SK-N-SH treated with all-trans-retinoic acid at 6 μM for 48 hours (cell line): ENCODE measurements at regions not wholly inside any gene's neighbourhood (a gene's known extent, or its start where the extent isn't known, plus 50 kb on each side); places are given as distances from the start of the nearest gene placed in this dataset.

ENCODE experiments used
- ATAC-seq: fragments of 200-7000 bp; cut with Tn5 transposase; 3 replicates; pipeline ENCODE4 v1.9.1; 2020; ENCODE audit warnings: mild to moderate bottlenecking, moderate library complexity
- ARNTL ChIP-seq: fragments of 450-650 bp; formaldehyde crosslinking; IDR thresholded peaks from 2 replicates; pipeline ENCODE4 v1.5.0; 2020; ENCODE audit warnings: low read depth, mild to moderate bottlenecking, moderate library complexity, borderline replicate concordance
- BACH2 ChIP-seq: fragments of 250-450 bp; sonication (Bioruptor Pico); IDR thresholded peaks from 2 replicates; pipeline ENCODE4 v1.9.0; 2021; ENCODE audit warnings: mild to moderate bottlenecking, borderline replicate concordance
- CSDC2 ChIP-seq: fragments of 250-450 bp; sonication (Bioruptor Pico); IDR thresholded peaks from 2 replicates; pipeline ENCODE4 v1.5.0; 2020; ENCODE audit warnings: mild to moderate bottlenecking, moderate library complexity
- ESRRG ChIP-seq: fragments of 250-450 bp; sonication (Bioruptor Pico); IDR thresholded peaks from 2 replicates; pipeline ENCODE4 v1.6.1; 2021; ENCODE audit warnings: mild to moderate bottlenecking
- GLIS3 ChIP-seq: fragments of 250-450 bp; sonication (Bioruptor Pico); IDR thresholded peaks from 2 replicates; pipeline ENCODE4 v1.5.0; 2020; ENCODE audit warnings: mild to moderate bottlenecking, moderate library complexity
- OSR1 ChIP-seq: fragments of 250-450 bp; sonication (Bioruptor Pico); IDR thresholded peaks from 2 replicates; pipeline ENCODE4 v1.8.0; 2022; ENCODE audit warnings: moderate library complexity, mild to moderate bottlenecking, inconsistent platforms
- PPARA ChIP-seq: fragments of 250-450 bp; sonication (Bioruptor Pico); IDR thresholded peaks from 2 replicates; pipeline ENCODE4 v1.5.0; 2020; ENCODE audit warnings: mild to moderate bottlenecking, borderline replicate concordance
- RARB ChIP-seq: fragments of 250-450 bp; sonication (Bioruptor Pico); IDR thresholded peaks from 2 replicates; pipeline ENCODE4 v1.8.0; 2021; ENCODE audit warnings: mild to moderate bottlenecking, moderate library complexity
- SNAI2 ChIP-seq: fragments of 250-450 bp; sonication (Bioruptor Pico); IDR thresholded peaks from 2 replicates; pipeline ENCODE4 v1.5.0; 2020; ENCODE audit warnings: mild to moderate bottlenecking, moderate library complexity
- TCF4 ChIP-seq: fragments of 250-450 bp; sonication (Bioruptor Pico); IDR thresholded peaks from 2 replicates; pipeline ENCODE4 v1.8.0; 2021; ENCODE audit warnings: mild to moderate bottlenecking, moderate library complexity, borderline replicate concordance
- TOX ChIP-seq: fragments of 250-450 bp; sonication (Bioruptor Pico); IDR thresholded peaks from 2 replicates; pipeline ENCODE4 v1.8.0; 2021; ENCODE audit warnings: mild to moderate bottlenecking, moderate library complexity, borderline replicate concordance
- ZC3H10 ChIP-seq: fragments of 250-450 bp; sonication (Bioruptor Pico); IDR thresholded peaks from 2 replicates; pipeline ENCODE4 v1.5.1; 2021; ENCODE audit warnings: mild to moderate bottlenecking, moderate library complexity
- ZFP3 ChIP-seq: fragments of 250-450 bp; sonication (Bioruptor Pico); IDR thresholded peaks from 2 replicates; pipeline ENCODE4 v1.5.0; 2020; ENCODE audit warnings: mild to moderate bottlenecking, moderate library complexity
- ZFP30 ChIP-seq: fragments of 450-650 bp; formaldehyde crosslinking; IDR thresholded peaks from 2 replicates; pipeline ENCODE4 v1.5.0; 2022; ENCODE audit warnings: mild to moderate bottlenecking, moderate library complexity
- ZNF565 ChIP-seq: fragments of 450-650 bp; formaldehyde crosslinking; conservative IDR thresholded peaks from 2 replicates; pipeline ENCODE4 v1.5.0; 2020; ENCODE audit warnings: low read depth, mild to moderate bottlenecking, moderate library complexity
- ZNF70 ChIP-seq: fragments of 450-650 bp; formaldehyde crosslinking; IDR thresholded peaks from 2 replicates; pipeline ENCODE4 v1.5.0; 2020; ENCODE audit warnings: mild to moderate bottlenecking, moderate library complexity
- ZNF8 ChIP-seq: fragments of 450-650 bp; formaldehyde crosslinking; IDR thresholded peaks from 2 replicates; pipeline ENCODE4 v1.5.0; 2020; ENCODE audit warnings: mild to moderate bottlenecking, moderate library complexity
- TF ChIP-seq, protein P1 (sequence below): fragments of 250-450 bp; sonication (Bioruptor Pico); IDR thresholded peaks from 2 replicates; pipeline ENCODE4 v1.8.0; 2020; ENCODE audit warnings: mild to moderate bottlenecking, moderate library complexity, borderline replicate concordance
- TF ChIP-seq, protein P2 (sequence below): fragments of 250-450 bp; sonication (Bioruptor Pico); IDR thresholded peaks from 2 replicates; pipeline ENCODE4 v1.5.1; 2021; ENCODE audit warnings: mild to moderate bottlenecking, moderate library complexity
- TF ChIP-seq, protein P3 (sequence below): fragments of 250-450 bp; sonication (Bioruptor Pico); IDR thresholded peaks from 2 replicates; pipeline ENCODE4 v1.5.0; 2020; ENCODE audit warnings: mild to moderate bottlenecking, moderate library complexity
- TF ChIP-seq, protein P4 (sequence below): fragments of 250-450 bp; sonication (Bioruptor Pico); IDR thresholded peaks from 2 replicates; pipeline ENCODE4 v1.8.0; 2021; ENCODE audit warnings: low read depth, mild to moderate bottlenecking, moderate library complexity, borderline replicate concordance
- TF ChIP-seq, protein P5 (sequence below): fragments of 250-450 bp; sonication (Bioruptor Pico); IDR thresholded peaks from 2 replicates; pipeline ENCODE4 v1.5.1; 2020; ENCODE audit warnings: low read depth, mild to moderate bottlenecking, moderate library complexity

DNA sequence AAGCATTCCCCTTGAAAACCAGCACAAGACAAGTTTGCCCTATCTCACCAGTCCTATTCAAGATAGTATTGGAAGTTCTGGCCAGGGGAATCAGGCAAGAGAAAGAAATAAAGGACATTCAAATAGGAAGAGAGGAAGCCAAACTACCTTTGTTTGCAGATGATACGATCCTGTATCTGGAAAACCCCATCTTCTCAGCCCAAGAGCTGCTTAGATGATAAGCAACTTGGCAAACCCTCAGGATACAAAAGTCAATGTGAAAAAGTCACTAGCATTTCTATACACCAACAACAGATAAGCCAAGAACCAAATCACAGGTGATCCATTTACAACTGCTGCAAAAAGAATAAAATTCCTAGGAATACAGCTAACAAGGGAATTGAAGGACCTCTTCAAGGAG is 403.7 kb upstream of the AZI2 start:
- ATAC-seq: no peak
- TF ChIP-seq, protein P1, sequence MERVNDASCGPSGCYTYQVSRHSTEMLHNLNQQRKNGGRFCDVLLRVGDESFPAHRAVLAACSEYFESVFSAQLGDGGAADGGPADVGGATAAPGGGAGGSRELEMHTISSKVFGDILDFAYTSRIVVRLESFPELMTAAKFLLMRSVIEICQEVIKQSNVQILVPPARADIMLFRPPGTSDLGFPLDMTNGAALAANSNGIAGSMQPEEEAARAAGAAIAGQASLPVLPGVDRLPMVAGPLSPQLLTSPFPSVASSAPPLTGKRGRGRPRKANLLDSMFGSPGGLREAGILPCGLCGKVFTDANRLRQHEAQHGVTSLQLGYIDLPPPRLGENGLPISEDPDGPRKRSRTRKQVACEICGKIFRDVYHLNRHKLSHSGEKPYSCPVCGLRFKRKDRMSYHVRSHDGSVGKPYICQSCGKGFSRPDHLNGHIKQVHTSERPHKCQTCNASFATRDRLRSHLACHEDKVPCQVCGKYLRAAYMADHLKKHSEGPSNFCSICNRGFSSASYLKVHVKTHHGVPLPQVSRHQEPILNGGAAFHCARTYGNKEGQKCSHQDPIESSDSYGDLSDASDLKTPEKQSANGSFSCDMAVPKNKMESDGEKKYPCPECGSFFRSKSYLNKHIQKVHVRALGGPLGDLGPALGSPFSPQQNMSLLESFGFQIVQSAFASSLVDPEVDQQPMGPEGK (CRISPR knock-in tag): no peak
- TF ChIP-seq GLIS3 (CRISPR knock-in tag): no peak
- no peak for TF ChIP-seq TOX (CRISPR knock-in tag)
- TF ChIP-seq ZFP3 (CRISPR knock-in tag): no peak
- no peak for TF ChIP-seq ESRRG (CRISPR knock-in tag)
- TF ChIP-seq ZC3H10: no peak
- no peak for TF ChIP-seq BACH2 (CRISPR knock-in tag)
- TF ChIP-seq, protein P2, sequence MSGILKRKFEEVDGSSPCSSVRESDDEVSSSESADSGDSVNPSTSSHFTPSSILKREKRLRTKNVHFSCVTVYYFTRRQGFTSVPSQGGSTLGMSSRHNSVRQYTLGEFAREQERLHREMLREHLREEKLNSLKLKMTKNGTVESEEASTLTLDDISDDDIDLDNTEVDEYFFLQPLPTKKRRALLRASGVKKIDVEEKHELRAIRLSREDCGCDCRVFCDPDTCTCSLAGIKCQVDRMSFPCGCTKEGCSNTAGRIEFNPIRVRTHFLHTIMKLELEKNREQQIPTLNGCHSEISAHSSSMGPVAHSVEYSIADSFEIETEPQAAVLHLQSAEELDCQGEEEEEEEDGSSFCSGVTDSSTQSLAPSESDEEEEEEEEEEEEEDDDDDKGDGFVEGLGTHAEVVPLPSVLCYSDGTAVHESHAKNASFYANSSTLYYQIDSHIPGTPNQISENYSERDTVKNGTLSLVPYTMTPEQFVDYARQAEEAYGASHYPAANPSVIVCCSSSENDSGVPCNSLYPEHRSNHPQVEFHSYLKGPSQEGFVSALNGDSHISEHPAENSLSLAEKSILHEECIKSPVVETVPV (CRISPR knock-in tag): no peak
- no peak for TF ChIP-seq ZNF70
- TF ChIP-seq SNAI2 (CRISPR knock-in tag): no peak
- no peak for TF ChIP-seq CSDC2 (CRISPR knock-in tag)
- TF ChIP-seq ZNF565 (CRISPR knock-in tag): no peak

DNA sequence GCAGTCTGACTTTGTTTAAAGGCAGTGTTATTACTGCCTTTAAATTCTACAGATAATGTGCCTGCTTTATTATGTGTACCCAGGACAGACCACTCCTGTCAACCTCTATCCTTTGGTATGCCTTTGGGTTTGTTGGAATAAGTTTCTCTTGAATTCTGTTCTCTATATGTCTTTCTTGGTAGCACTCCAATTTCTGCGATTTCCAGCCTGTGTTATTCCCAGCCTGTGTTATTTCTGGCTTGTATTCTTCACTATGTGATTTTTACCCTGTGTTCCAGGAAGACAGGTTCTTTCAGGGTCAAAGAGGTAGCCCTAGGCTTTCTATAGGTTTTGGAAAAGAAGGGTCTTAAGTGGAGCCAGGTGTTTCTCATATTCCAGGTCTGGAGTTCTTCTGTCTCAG is 407.4 kb upstream of the AZI2 start:
- TF ChIP-seq, protein P3, sequence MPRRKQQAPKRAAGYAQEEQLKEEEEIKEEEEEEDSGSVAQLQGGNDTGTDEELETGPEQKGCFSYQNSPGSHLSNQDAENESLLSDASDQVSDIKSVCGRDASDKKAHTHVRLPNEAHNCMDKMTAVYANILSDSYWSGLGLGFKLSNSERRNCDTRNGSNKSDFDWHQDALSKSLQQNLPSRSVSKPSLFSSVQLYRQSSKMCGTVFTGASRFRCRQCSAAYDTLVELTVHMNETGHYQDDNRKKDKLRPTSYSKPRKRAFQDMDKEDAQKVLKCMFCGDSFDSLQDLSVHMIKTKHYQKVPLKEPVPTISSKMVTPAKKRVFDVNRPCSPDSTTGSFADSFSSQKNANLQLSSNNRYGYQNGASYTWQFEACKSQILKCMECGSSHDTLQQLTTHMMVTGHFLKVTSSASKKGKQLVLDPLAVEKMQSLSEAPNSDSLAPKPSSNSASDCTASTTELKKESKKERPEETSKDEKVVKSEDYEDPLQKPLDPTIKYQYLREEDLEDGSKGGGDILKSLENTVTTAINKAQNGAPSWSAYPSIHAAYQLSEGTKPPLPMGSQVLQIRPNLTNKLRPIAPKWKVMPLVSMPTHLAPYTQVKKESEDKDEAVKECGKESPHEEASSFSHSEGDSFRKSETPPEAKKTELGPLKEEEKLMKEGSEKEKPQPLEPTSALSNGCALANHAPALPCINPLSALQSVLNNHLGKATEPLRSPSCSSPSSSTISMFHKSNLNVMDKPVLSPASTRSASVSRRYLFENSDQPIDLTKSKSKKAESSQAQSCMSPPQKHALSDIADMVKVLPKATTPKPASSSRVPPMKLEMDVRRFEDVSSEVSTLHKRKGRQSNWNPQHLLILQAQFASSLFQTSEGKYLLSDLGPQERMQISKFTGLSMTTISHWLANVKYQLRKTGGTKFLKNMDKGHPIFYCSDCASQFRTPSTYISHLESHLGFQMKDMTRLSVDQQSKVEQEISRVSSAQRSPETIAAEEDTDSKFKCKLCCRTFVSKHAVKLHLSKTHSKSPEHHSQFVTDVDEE (CRISPR knock-in tag): no peak
- no peak for TF ChIP-seq ZC3H10
- TF ChIP-seq ZNF8: no peak
- TF ChIP-seq ESRRG (CRISPR knock-in tag): no peak
- TF ChIP-seq, protein P2 (CRISPR knock-in tag): no peak
- no peak for TF ChIP-seq CSDC2 (CRISPR knock-in tag)
- TF ChIP-seq TOX (CRISPR knock-in tag): no peak
- TF ChIP-seq SNAI2 (CRISPR knock-in tag): no peak
- TF ChIP-seq, protein P4, sequence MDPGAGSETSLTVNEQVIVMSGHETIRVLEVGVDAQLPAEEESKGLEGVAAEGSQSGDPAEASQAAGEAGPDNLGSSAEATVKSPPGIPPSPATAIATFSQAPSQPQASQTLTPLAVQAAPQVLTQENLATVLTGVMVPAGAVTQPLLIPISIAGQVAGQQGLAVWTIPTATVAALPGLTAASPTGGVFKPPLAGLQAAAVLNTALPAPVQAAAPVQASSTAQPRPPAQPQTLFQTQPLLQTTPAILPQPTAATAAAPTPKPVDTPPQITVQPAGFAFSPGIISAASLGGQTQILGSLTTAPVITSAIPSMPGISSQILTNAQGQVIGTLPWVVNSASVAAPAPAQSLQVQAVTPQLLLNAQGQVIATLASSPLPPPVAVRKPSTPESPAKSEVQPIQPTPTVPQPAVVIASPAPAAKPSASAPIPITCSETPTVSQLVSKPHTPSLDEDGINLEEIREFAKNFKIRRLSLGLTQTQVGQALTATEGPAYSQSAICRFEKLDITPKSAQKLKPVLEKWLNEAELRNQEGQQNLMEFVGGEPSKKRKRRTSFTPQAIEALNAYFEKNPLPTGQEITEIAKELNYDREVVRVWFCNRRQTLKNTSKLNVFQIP (CRISPR knock-in tag): no peak
- no peak for ATAC-seq

DNA sequence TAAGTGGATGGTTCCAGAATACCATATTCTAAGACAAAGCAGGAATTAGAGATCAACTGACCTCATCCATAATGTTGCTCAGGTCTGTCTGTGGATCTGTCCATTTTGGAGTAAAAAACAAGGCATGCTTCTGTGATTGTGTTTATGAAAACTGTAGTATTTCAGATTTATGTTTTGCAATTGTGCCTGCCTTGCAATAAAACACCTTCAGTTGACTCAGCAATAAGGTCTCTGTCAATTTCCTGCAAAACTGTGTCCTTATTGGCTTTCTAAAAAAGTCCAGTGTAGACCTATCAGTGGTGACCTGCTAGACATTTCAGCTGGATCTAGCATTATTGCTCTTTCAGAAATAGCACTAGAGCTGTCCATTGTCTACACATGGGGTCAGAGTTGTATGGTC is 409.5 kb upstream of the AZI2 start:
- no peak for ATAC-seq
- TF ChIP-seq, protein P1 (CRISPR knock-in tag): no peak
- TF ChIP-seq TCF4 (CRISPR knock-in tag): no peak
- no peak for TF ChIP-seq BACH2 (CRISPR knock-in tag)
- no peak for TF ChIP-seq OSR1 (CRISPR knock-in tag)
- TF ChIP-seq GLIS3 (CRISPR knock-in tag): no peak
- TF ChIP-seq ZFP30 (CRISPR knock-in tag): no peak
- TF ChIP-seq TOX (CRISPR knock-in tag): no peak
- TF ChIP-seq, protein P5, sequence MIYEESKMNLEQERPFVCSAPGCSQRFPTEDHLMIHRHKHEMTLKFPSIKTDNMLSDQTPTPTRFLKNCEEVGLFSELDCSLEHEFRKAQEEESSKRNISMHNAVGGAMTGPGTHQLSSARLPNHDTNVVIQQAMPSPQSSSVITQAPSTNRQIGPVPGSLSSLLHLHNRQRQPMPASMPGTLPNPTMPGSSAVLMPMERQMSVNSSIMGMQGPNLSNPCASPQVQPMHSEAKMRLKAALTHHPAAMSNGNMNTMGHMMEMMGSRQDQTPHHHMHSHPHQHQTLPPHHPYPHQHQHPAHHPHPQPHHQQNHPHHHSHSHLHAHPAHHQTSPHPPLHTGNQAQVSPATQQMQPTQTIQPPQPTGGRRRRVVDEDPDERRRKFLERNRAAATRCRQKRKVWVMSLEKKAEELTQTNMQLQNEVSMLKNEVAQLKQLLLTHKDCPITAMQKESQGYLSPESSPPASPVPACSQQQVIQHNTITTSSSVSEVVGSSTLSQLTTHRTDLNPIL (CRISPR knock-in tag): no peak
- TF ChIP-seq, protein P2 (CRISPR knock-in tag): no peak
- no peak for TF ChIP-seq PPARA (CRISPR knock-in tag)
- no peak for TF ChIP-seq RARB (CRISPR knock-in tag)
- no peak for TF ChIP-seq ARNTL (CRISPR knock-in tag)
- TF ChIP-seq CSDC2 (CRISPR knock-in tag): no peak
